Endometrial microvascular endothelial cells (primary cell): ENCODE measurements at regions not wholly inside any gene's neighbourhood (a gene's known extent, or its start where the extent isn't known, plus 50 kb on each side); places are given as distances from the start of the nearest gene placed in this dataset.

ENCODE experiments used
- in situ Hi-C: cut with HindIII; loops from 2 replicates; pipeline ENCODE4 v1.10.0; 2017; ENCODE audit warnings: low sequenced_read_pairs, low pct_unique_long_range_greater_than_20kb; ENCODE audit errors: inconsistent ontology term

GRCh38 chr5:74295141-74295540 is 345.4 kb downstream of the ENC1 start:
- in situ Hi-C loops: no loop called here

- in situ Hi-C loops: no loop called here
Observed at GRCh38 chr5:74294231-74294705, 346.3 kb downstream of the ENC1 start.

- in situ Hi-C loops: no loop called here
Observed at GRCh38 chr5:74293182-74293581, 347.3 kb downstream of the ENC1 start.

- in situ Hi-C loops: no loop called here
Observed at GRCh38 chr5:74290634-74291241, 349.8 kb downstream of the ENC1 start.

GRCh38 chr5:74289691-74290090 is 350.8 kb downstream of the ENC1 start:
- in situ Hi-C loops: no loop called here

- in situ Hi-C loops: no loop called here
Observed at GRCh38 chr5:74289238-74289637, 351.3 kb downstream of the ENC1 start.

GRCh38 chr5:74288448-74289108 is 351.9 kb downstream of the ENC1 start:
- in situ Hi-C loops: no loop called here

- in situ Hi-C loops: no loop called here
Observed at GRCh38 chr5:74288038-74288437, 352.5 kb downstream of the ENC1 start.

- in situ Hi-C loops: no loop called here
Observed at GRCh38 chr5:74286734-74287695, 353.5 kb downstream of the ENC1 start.

- in situ Hi-C loops: no loop called here
Observed at GRCh38 chr5:74285675-74286280, 354.8 kb downstream of the ENC1 start.

GRCh38 chr5:74282490-74282889 is 358.0 kb downstream of the ENC1 start:
- in situ Hi-C loops: no loop called here

GRCh38 chr5:74281166-74281565 is 359.4 kb downstream of the ENC1 start:
- in situ Hi-C loops: no loop called here

- in situ Hi-C loops: no loop called here
Observed at GRCh38 chr5:74280306-74280705, 360.2 kb downstream of the ENC1 start.

GRCh38 chr5:74279244-74279643 is 361.3 kb downstream of the ENC1 start:
- in situ Hi-C loops: no loop called here

GRCh38 chr5:74277418-74277817 is 363.1 kb downstream of the ENC1 start:
- in situ Hi-C loops: no loop called here

- in situ Hi-C loops: no loop called here
Observed at GRCh38 chr5:74275171-74275992, 365.1 kb downstream of the ENC1 start.

GRCh38 chr5:74274326-74274725 is 366.2 kb downstream of the ENC1 start:
- in situ Hi-C loops: no loop called here

- in situ Hi-C loops: no loop called here
Observed at GRCh38 chr5:74272831-74273451, 367.6 kb downstream of the ENC1 start.
